Activated T-helper 1 cell treated with anti-CD3 and anti-CD28 coated beads, Interleukin-12 subunit alpha, Interleukin-12 subunit beta, Interleukin-2, Interleukin-4 antibody, amounts not matched to agents 30 ng/mL and 10 ng/mL and 1 ng/mL, durations not matched to agents 14 hours and 24 hours and 36 hours (primary cell): ENCODE measurements at regions not wholly inside any gene's neighbourhood (a gene's known extent, or its start where the extent isn't known, plus 50 kb on each side); places are given as distances from the start of the nearest gene placed in this dataset.

ENCODE experiments used
- DNase-seq: peaks from one replicate; pipeline ENCODE4 v3.0.0; 2021; ENCODE audit warnings: low spot score
- H3K27ac Mint-ChIP-seq: one replicate; pipeline ENCODE4 v1.8.0; 2021; ENCODE audit warnings: mild to moderate bottlenecking, mixed read lengths
- H3K27me3 Mint-ChIP-seq: one replicate; pipeline ENCODE4 v1.8.0; 2022; ENCODE audit warnings: mild to moderate bottlenecking, moderate library complexity, mixed read lengths; ENCODE audit not compliant: insufficient read depth
- H3K36me3 Mint-ChIP-seq: one replicate; pipeline ENCODE4 v1.8.0; 2021; ENCODE audit warnings: low read depth, mixed read lengths
- H3K4me1 Mint-ChIP-seq: one replicate; pipeline ENCODE4 v1.8.0; 2021; ENCODE audit warnings: low read depth, mixed read lengths
- H3K4me3 Mint-ChIP-seq: one replicate; pipeline ENCODE4 v1.8.0; 2021; ENCODE audit warnings: mild to moderate bottlenecking, moderate library complexity, mixed read lengths
- H3K9me3 Mint-ChIP-seq: one replicate; pipeline ENCODE4 v1.8.0; 2021; ENCODE audit warnings: mixed read lengths
- intact Hi-C: fragments of 100-400 bp; cut with micrococcal nuclease; formaldehyde crosslinking; loops from one replicate; pipeline ENCODE4 v1.15.1; 2024

- no peak for DNase-seq
- Mint-ChIP-seq H3K4me1 (peaks cover 16% of the 10 kb centered on the region), H3K27ac (no peak overlapping the region), H3K9me3 (peaks cover 5% of the 10 kb centered on the region), H3K4me3 (no peak overlapping the region), H3K27me3 (no peaks in the 10 kb centered on the region), H3K36me3 (no peaks in the 10 kb centered on the region)
- intact Hi-C loops, result no loop called here
Measured at GRCh38 chr6:142542704-142543233, 241.0 kb downstream of the ADGRG6 start.

- H3K4me3 Mint-ChIP-seq, result no peak overlapping the region
- intact Hi-C loops, result no loop called here
- peaks cover 21% of the 10 kb centered on the region for H3K4me1 Mint-ChIP-seq
Measured at GRCh38 chr6:142543606-142544005, 241.8 kb downstream of the ADGRG6 start.

GRCh38 chr6:142544199-142544838 lies 242.5 kb downstream of the ADGRG6 start:
- H3K9me3 Mint-ChIP-seq, result peaks cover 5% of the 10 kb centered on the region
- no peak for DNase-seq
- H3K27me3 Mint-ChIP-seq, result no peaks in the 10 kb centered on the region
- H3K4me1 Mint-ChIP-seq, result peaks cover 28% of the 10 kb centered on the region
- H3K36me3 Mint-ChIP-seq, result peaks cover 3% of the 10 kb centered on the region
- no peak overlapping the region for H3K4me3 Mint-ChIP-seq
- intact Hi-C loops, result no loop called here
- H3K27ac Mint-ChIP-seq, result peak overlapping the region; percentile 8

More at GRCh38 chr6:142543606-142544005, 241.8 kb downstream of the ADGRG6 start:
- Mint-ChIP-seq H3K9me3 (peaks cover 4% of the 10 kb centered on the region), H3K27me3 (no peaks in the 10 kb centered on the region), H3K27ac (no peak overlapping the region), H3K36me3 (peaks cover 3% of the 10 kb centered on the region)
- DNase-seq, result no peak

- no peak for DNase-seq
- intact Hi-C loops, result no loop called here
- Mint-ChIP-seq H3K27ac (no peak overlapping the region), H3K4me3 (no peak overlapping the region), H3K36me3 (peaks cover 3% of the 10 kb centered on the region), H3K27me3 (no peaks in the 10 kb centered on the region), H3K4me1 (peaks cover 29% of the 10 kb centered on the region), H3K9me3 (peaks cover 5% of the 10 kb centered on the region)
Measured at GRCh38 chr6:142545147-142545546, 243.3 kb downstream of the ADGRG6 start.

- Mint-ChIP-seq H3K36me3 (peaks cover 3% of the 10 kb centered on the region), H3K27me3 (no peaks in the 10 kb centered on the region)
Measured at GRCh38 chr6:142548566-142548965, 246.8 kb downstream of the ADGRG6 start.

GRCh38 chr6:142550310-142551063 lies 248.7 kb downstream of the ADGRG6 start:
- H3K4me1 Mint-ChIP-seq, result peaks cover 23% of the 10 kb centered on the region
- no peak overlapping the region for H3K4me3 Mint-ChIP-seq
- H3K27ac Mint-ChIP-seq, result no peak overlapping the region
- H3K9me3 Mint-ChIP-seq, result peaks cover 5% of the 10 kb centered on the region
- H3K27me3 Mint-ChIP-seq, result no peaks in the 10 kb centered on the region
- no peak for DNase-seq
- H3K36me3 Mint-ChIP-seq, result peaks cover 3% of the 10 kb centered on the region
- intact Hi-C loops, result no loop called here

More at GRCh38 chr6:142548566-142548965, 246.8 kb downstream of the ADGRG6 start:
- Mint-ChIP-seq H3K4me1 (peaks cover 38% of the 10 kb centered on the region), H3K9me3 (peaks cover 5% of the 10 kb centered on the region), H3K27ac (no peak overlapping the region), H3K4me3 (no peak overlapping the region)
- intact Hi-C loops, result no loop called here
- no peak for DNase-seq

- intact Hi-C loops, result no loop called here
- H3K4me3 Mint-ChIP-seq, result no peak overlapping the region
- H3K27me3 Mint-ChIP-seq, result no peaks in the 10 kb centered on the region
- DNase-seq, result peak; percentile 6
- H3K4me1 Mint-ChIP-seq, result peaks cover 21% of the 10 kb centered on the region
- H3K9me3 Mint-ChIP-seq, result peaks cover 5% of the 10 kb centered on the region
- H3K36me3 Mint-ChIP-seq, result peaks cover 3% of the 10 kb centered on the region
- no peak overlapping the region for H3K27ac Mint-ChIP-seq
Measured at GRCh38 chr6:142551274-142551811, 249.5 kb downstream of the ADGRG6 start.

GRCh38 chr6:142558786-142559185 lies 257.0 kb downstream of the ADGRG6 start:
- Mint-ChIP-seq H3K27me3 (no peaks in the 10 kb centered on the region), H3K36me3 (no peaks in the 10 kb centered on the region), H3K9me3 (no peaks in the 10 kb centered on the region), H3K27ac (no peak overlapping the region), H3K4me3 (no peak overlapping the region), H3K4me1 (peaks cover 10% of the 10 kb centered on the region)
- intact Hi-C loops, result no loop called here
- no peak for DNase-seq

- no peaks in the 10 kb centered on the region for H3K9me3 Mint-ChIP-seq
- H3K27me3 Mint-ChIP-seq, result no peaks in the 10 kb centered on the region
- intact Hi-C loops, result loop anchor here (10.0 kb wide), 1 partner anchor 503 kb away; the partner anchor contains the start of gene AIG1
- peak overlapping the region; percentile 20 for H3K27ac Mint-ChIP-seq
- H3K4me3 Mint-ChIP-seq, result no peak overlapping the region
- H3K36me3 Mint-ChIP-seq, result no peaks in the 10 kb centered on the region
- no peak for DNase-seq
- H3K4me1 Mint-ChIP-seq, result peaks cover 10% of the 10 kb centered on the region
Measured at GRCh38 chr6:142561511-142562265, 259.9 kb downstream of the ADGRG6 start.

- DNase-seq, result no peak
- no peaks in the 10 kb centered on the region for H3K27me3 Mint-ChIP-seq
- intact Hi-C loops, result loop anchor here (10.0 kb wide), 1 partner anchor 502 kb away; the partner anchor contains the start of gene AIG1
- no peak overlapping the region for H3K27ac Mint-ChIP-seq
- H3K4me3 Mint-ChIP-seq, result no peak overlapping the region
- H3K36me3 Mint-ChIP-seq, result no peaks in the 10 kb centered on the region
- H3K9me3 Mint-ChIP-seq, result no peaks in the 10 kb centered on the region
- peaks cover 22% of the 10 kb centered on the region for H3K4me1 Mint-ChIP-seq
Measured at GRCh38 chr6:142562865-142563264, 261.1 kb downstream of the ADGRG6 start.

GRCh38 chr6:142566628-142567396 lies 265.0 kb downstream of the ADGRG6 start:
- Mint-ChIP-seq H3K27me3 (no peaks in the 10 kb centered on the region), H3K4me1 (peaks cover 48% of the 10 kb centered on the region), H3K27ac (no peak overlapping the region), H3K36me3 (no peaks in the 10 kb centered on the region), H3K9me3 (no peaks in the 10 kb centered on the region), H3K4me3 (no peak overlapping the region)
- DNase-seq, result peak; percentile 38
- intact Hi-C loops, result loop anchor here (1.0 to 10.0 kb wide), 8 partner anchors 92 to 885 kb away; partner anchors contain the start of genes ADAT2, AIG1 and PEX3

- H3K9me3 Mint-ChIP-seq, result no peaks in the 10 kb centered on the region
- no peaks in the 10 kb centered on the region for H3K27me3 Mint-ChIP-seq
- DNase-seq, result no peak
- no peak overlapping the region for H3K4me3 Mint-ChIP-seq
- H3K27ac Mint-ChIP-seq, result no peak overlapping the region
- H3K4me1 Mint-ChIP-seq, result peaks cover 46% of the 10 kb centered on the region
- H3K36me3 Mint-ChIP-seq, result no peaks in the 10 kb centered on the region
- intact Hi-C loops, result loop anchor here (1.0 to 10.0 kb wide), 7 partner anchors 93 to 885 kb away; partner anchors contain the start of genes ADAT2, AIG1 and PEX3
Measured at GRCh38 chr6:142567461-142567860, 265.7 kb downstream of the ADGRG6 start.
